ENCODE measurements at regions not wholly inside any gene's neighbourhood (a gene's known extent, or its start where the extent isn't known, plus 50 kb on each side); places are given as distances from the start of the nearest gene placed in this dataset.
"Not testable (repeated sequence)": the region's sequence is repeated elsewhere in the genome, so short reads cannot be mapped to it uniquely, and the experiment has no call there.

- DNase-seq = no peak
Observed at GRCh38 chr2:215553946-215554345, 118.1 kb upstream of the FN1 start.

- no peak for DNase-seq
Observed at GRCh38 chr2:215552144-215552580, 116.3 kb upstream of the FN1 start.

GRCh38 chr2:215550331-215550730, 114.5 kb upstream of the FN1 start:
- DNase-seq = no peak

GRCh38 chr2:215548714-215549113, 112.8 kb upstream of the FN1 start:
- DNase-seq = no peak

GRCh38 chr2:215542690-215543089, 106.8 kb upstream of the FN1 start:
- DNase-seq = no peak

- no peak for DNase-seq
Observed at GRCh38 chr2:215540658-215541057, 104.8 kb upstream of the FN1 start.

GRCh38 chr2:215537611-215538010, 101.7 kb upstream of the FN1 start:
- DNase-seq = no peak

- no peak for DNase-seq
Observed at GRCh38 chr2:215536510-215536909, 100.6 kb upstream of the FN1 start.

- no peak for DNase-seq
Observed at GRCh38 chr2:215535741-215536140, 99.9 kb upstream of the FN1 start.

GRCh38 chr2:215535125-215535668, 99.3 kb upstream of the FN1 start:
- no peak for DNase-seq

GRCh38 chr2:215533716-215534115, 97.8 kb upstream of the FN1 start:
- DNase-seq = not testable (repeated sequence)

GRCh38 chr2:215532844-215533243, 97.0 kb upstream of the FN1 start:
- DNase-seq = no peak

- no peak for DNase-seq
Observed at GRCh38 chr2:215531284-215531683, 95.4 kb upstream of the FN1 start.

- no peak for DNase-seq
Observed at GRCh38 chr2:215530191-215530968, 94.5 kb upstream of the FN1 start.

- no peak for DNase-seq
Observed at GRCh38 chr2:215529271-215529670, 93.4 kb upstream of the FN1 start.

- DNase-seq = no peak
Observed at GRCh38 chr2:215528555-215528954, 92.7 kb upstream of the FN1 start.

GRCh38 chr2:215527736-215528135, 91.9 kb upstream of the FN1 start:
- no peak for DNase-seq

- no peak for DNase-seq
Observed at GRCh38 chr2:215526341-215526740, 90.5 kb upstream of the FN1 start.

GRCh38 chr2:215522237-215522636, 86.4 kb upstream of the FN1 start:
- DNase-seq = peak in 2 of 51 donors; percentile 2 to 3

GRCh38 chr2:215521031-215521430, 85.2 kb upstream of the FN1 start:
- no peak for DNase-seq

GRCh38 chr2:215517391-215517790, 81.5 kb upstream of the FN1 start:
- no peak for DNase-seq

GRCh38 chr2:215514516-215514915, 78.6 kb upstream of the FN1 start:
- DNase-seq = no peak

All from hypothalamus (tissue), 51 donors.